HepG2 (cell line): ENCODE measurements at regions not wholly inside any gene's neighbourhood (a gene's known extent, or its start where the extent isn't known, plus 50 kb on each side); places are given as distances from the start of the nearest gene placed in this dataset.

Source experiments
- ASH2L ChIP-seq: fragments of 300-600, 200-600 bp; sonication (generic); IDR thresholded peaks from 2 replicates; pipeline ENCODE4 v1.7.0; 2017; ENCODE audit warnings: low read depth, mild to moderate bottlenecking, moderate library complexity, mixed read lengths, low read length; ENCODE audit not compliant: insufficient read length
- CTCF ChIP-seq: sonication (generic); formaldehyde crosslinking; IDR thresholded peaks from 2 replicates; pipeline ENCODE4 v1.5.0; 2020; ENCODE audit warnings: mild to moderate bottlenecking, missing genetic modification reagents, moderate library complexity
- EP300 ChIP-seq, 3 experiments: sonication (generic) in 1 of 3; formaldehyde crosslinking in 1 of 3; IDR thresholded peaks; 2 replicates each; pipeline versions ENCODE4 v1.5.1 to v1.6.1; 2011 to 2020; ENCODE audit warnings: low read depth in 2 of 3, low read length in 2 of 3, borderline replicate concordance in 1 of 3, improper control_type of control experiment in 1 of 3, mild to moderate bottlenecking in 1 of 3, missing genetic modification reagents in 1 of 3, moderate library complexity in 1 of 3
- FOSL1 ChIP-seq: sonication (generic); formaldehyde crosslinking; IDR thresholded peaks from 2 replicates; pipeline ENCODE4 v1.9.0; 2021; ENCODE audit warnings: missing genetic modification reagents, borderline replicate concordance
- HNRNPH1 ChIP-seq: fragments of 200-400 bp; formaldehyde crosslinking; optimal IDR thresholded peaks from 2 replicates; pipeline ENCODE3; 2017; ENCODE audit warnings: mild to moderate bottlenecking, low read depth, low read length
- KAT7 ChIP-seq: IDR thresholded peaks from 2 replicates; pipeline ENCODE4 v1.6.1; 2018; ENCODE audit warnings: borderline replicate concordance, missing compliant biosample characterization
- MXD4 ChIP-seq: IDR thresholded peaks from 2 replicates; pipeline ENCODE4 v1.6.1; 2016; ENCODE audit warnings: mild to moderate bottlenecking, missing biosample characterization, missing genetic modification reagents
- NCOA2 ChIP-seq: sonication (generic); formaldehyde crosslinking; IDR thresholded peaks from 2 replicates; pipeline ENCODE4 v1.8.0; 2022; ENCODE audit warnings: inconsistent platforms
- SIN3B ChIP-seq: fragments of 150-350 bp; IDR thresholded peaks from 2 replicates; pipeline ENCODE4 v1.6.1; 2014; ENCODE audit warnings: low read length
- TAF1 ChIP-seq: sonication (generic); formaldehyde crosslinking; IDR thresholded peaks from 2 replicates; pipeline ENCODE4 v1.4.0; 2020; ENCODE audit warnings: missing genetic modification reagents
- TRIM22 ChIP-seq: fragments of 450-650 bp; IDR thresholded peaks from 2 replicates; pipeline ENCODE4 v1.6.1; 2017
- ZBTB33 ChIP-seq: sonication (generic); formaldehyde crosslinking; IDR thresholded peaks from 2 replicates; pipeline ENCODE4 v1.4.0; 2020; ENCODE audit warnings: missing genetic modification reagents
- ZKSCAN8 ChIP-seq: IDR thresholded peaks from 2 replicates; pipeline ENCODE4 v1.6.1; 2016; ENCODE audit warnings: borderline replicate concordance, missing genetic modification reagents, missing compliant biosample characterization
- ZNF768 ChIP-seq: sonication (generic); formaldehyde crosslinking; IDR thresholded peaks from 2 replicates; pipeline ENCODE4 v1.4.0; 2020; ENCODE audit warnings: missing genetic modification reagents

GRCh38 chr3:13167829-13168228 lies 94.6 kb upstream of the IQSEC1 start:
- TF ChIP-seq CTCF (CRISPR knock-in tag) = no peak
- no peak for TF ChIP-seq SIN3B
- no peak for TF ChIP-seq NCOA2
- TF ChIP-seq EP300 (IDR thresholded peaks at IDR 0.05; ENCODE audit: low read depth in 2 of 2, low read length in 2 of 2) = no peak
- no peak for TF ChIP-seq EP300 (CRISPR knock-in tag; IDR thresholded peaks at IDR 0.05; ENCODE audit: borderline replicate concordance)
- no peak for TF ChIP-seq MXD4 (CRISPR knock-in tag)
- no peak for TF ChIP-seq ZKSCAN8 (CRISPR knock-in tag)
- no peak for TF ChIP-seq TAF1 (CRISPR knock-in tag)
- no peak for TF ChIP-seq ZBTB33
- TF ChIP-seq ZNF768 (CRISPR knock-in tag) = no peak
- TF ChIP-seq ASH2L = no peak
- TF ChIP-seq HNRNPH1 = no peak
- TF ChIP-seq TRIM22 = no peak
- TF ChIP-seq FOSL1 = no peak
- no peak for TF ChIP-seq KAT7 (CRISPR knock-in tag)
